IMR-90 (cell line): ENCODE measurements at regions not wholly inside any gene's neighbourhood (a gene's known extent, or its start where the extent isn't known, plus 50 kb on each side); places are given as distances from the start of the nearest gene placed in this dataset.

Experiments
- BHLHE40 ChIP-seq: fragments of 150-350 bp; IDR thresholded peaks from 2 replicates; pipeline ENCODE4 v1.6.1; 2016; ENCODE audit warnings: mild to moderate bottlenecking, low read depth, low read length
- MAZ ChIP-seq: IDR thresholded peaks from 2 replicates; pipeline ENCODE4 v1.6.1; 2012; ENCODE audit warnings: low read depth, mild to moderate bottlenecking, low read length, improper control_type of control experiment, moderate library complexity, borderline replicate concordance
- POLR2A ChIP-seq: IDR thresholded peaks from 2 replicates; pipeline ENCODE4 v1.6.1; 2012; ENCODE audit warnings: mild to moderate bottlenecking, low read depth, low read length
- SMC3 ChIP-seq: fragments of 150-350 bp; IDR thresholded peaks from 2 replicates; pipeline ENCODE4 v1.6.1; 2016; ENCODE audit warnings: low read depth, mild to moderate bottlenecking, antibody characterized with exemption, low read length, moderate library complexity
- TF ChIP-seq, protein P1 (sequence below): conservative IDR thresholded peaks from 2 replicates; pipeline ENCODE4 v1.5.1; 2012; ENCODE audit warnings: mild to moderate bottlenecking, low read depth, low read length, improper control_type of control experiment

DNA sequence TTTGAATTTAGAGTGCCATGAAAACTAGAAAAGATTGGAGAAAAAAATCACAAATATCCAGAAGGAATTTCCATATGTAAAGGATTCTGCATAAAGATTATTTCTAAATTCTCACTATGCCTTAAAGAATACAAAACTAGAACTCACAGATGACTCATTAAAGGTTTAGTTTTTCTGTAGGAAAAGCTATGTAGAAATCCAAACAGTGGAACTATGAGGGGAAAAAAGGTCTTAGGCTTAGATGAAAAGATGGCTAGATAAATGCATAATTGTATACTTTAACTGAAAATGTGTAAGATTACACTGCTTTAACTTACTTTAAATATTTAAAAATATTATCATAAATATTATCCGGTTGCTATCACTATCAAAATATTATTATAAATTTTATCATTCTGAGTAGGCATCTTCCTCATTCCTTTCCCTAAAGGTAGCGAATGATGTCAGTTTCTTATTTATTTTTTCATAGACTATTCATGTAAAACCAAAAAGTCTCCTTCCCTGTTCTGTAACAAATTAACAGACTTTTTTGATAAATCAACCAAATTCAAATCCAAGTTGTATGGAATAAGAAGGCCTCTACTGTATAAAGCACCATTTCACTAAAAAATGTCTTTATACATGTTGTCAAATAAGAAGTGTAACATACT, 69.1 kb upstream of the COMTD1 start:
- no peak for TF ChIP-seq BHLHE40
- TF ChIP-seq POLR2A = no peak
- TF ChIP-seq, protein P1, sequence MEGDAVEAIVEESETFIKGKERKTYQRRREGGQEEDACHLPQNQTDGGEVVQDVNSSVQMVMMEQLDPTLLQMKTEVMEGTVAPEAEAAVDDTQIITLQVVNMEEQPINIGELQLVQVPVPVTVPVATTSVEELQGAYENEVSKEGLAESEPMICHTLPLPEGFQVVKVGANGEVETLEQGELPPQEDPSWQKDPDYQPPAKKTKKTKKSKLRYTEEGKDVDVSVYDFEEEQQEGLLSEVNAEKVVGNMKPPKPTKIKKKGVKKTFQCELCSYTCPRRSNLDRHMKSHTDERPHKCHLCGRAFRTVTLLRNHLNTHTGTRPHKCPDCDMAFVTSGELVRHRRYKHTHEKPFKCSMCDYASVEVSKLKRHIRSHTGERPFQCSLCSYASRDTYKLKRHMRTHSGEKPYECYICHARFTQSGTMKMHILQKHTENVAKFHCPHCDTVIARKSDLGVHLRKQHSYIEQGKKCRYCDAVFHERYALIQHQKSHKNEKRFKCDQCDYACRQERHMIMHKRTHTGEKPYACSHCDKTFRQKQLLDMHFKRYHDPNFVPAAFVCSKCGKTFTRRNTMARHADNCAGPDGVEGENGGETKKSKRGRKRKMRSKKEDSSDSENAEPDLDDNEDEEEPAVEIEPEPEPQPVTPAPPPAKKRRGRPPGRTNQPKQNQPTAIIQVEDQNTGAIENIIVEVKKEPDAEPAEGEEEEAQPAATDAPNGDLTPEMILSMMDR = no peak
- TF ChIP-seq SMC3 = no peak
- no peak for TF ChIP-seq MAZ
